Endothelial cell of umbilical vein (primary cell): ENCODE measurements at regions not wholly inside any gene's neighbourhood (a gene's known extent, or its start where the extent isn't known, plus 50 kb on each side); places are given as distances from the start of the nearest gene placed in this dataset.

Experiments used
- BruUV-seq: library from RNA; stranded (reverse); fragments of 400-500 nt; replicated peaks from 2 replicates; lab custom pipeline; 2021; lab: Mats Ljungman, UMichigan
- CTCF ChIA-PET: fragments of 300-600, 350-600 bp; sonication (Branson Sonifier 250); formaldehyde crosslinking; loops from one replicate; lab custom pipeline; 2021; ENCODE audit warnings: antibody characterized with exemption, inconsistent platforms; lab: Charles Lee
- POLR2A ChIA-PET: fragments of 300-600, 350-600 bp; sonication (Branson Sonifier 250); formaldehyde crosslinking; loops from one replicate; lab custom pipeline; 2021; ENCODE audit warnings: antibody characterized with exemption, inconsistent platforms; lab: Charles Lee
- DNase-seq: peaks from one replicate; pipeline ENCODE4 v3.0.0-alpha.2; 2011; ENCODE audit warnings: low read depth, low spot score
- FAIRE-seq: peaks from 2 replicates; lab custom pipeline; 2011; peaks lifted over from hg19 to GRCh38; lab: Jason Lieb, UNC
- H2AFZ ChIP-seq: 2 replicates; pipeline ENCODE4 v1.6.0; 2012; ENCODE audit warnings: low read depth, low read length, control low read depth, inconsistent platforms
- H3K27ac ChIP-seq: 2 replicates; pipeline ENCODE4 v1.5.1; 2011; ENCODE audit warnings: low read depth, mild to moderate bottlenecking, control low read depth, low read length, moderate library complexity; ENCODE audit not compliant: insufficient read depth
- H3K27me3 ChIP-seq, 2 experiments: 2 replicates each; pipeline versions ENCODE4 v1.6.0 to v1.6.1; 2011; ENCODE audit warnings: low read length in 2 of 2, mixed read lengths in 1 of 2; ENCODE audit not compliant: control insufficient read depth in 2 of 2, insufficient read depth in 2 of 2
- H3K36me3 ChIP-seq, 2 experiments: 2 replicates in 1 of 2; 3 replicates in 1 of 2; pipeline ENCODE4 v1.5.1; 2011; ENCODE audit warnings: low read length in 2 of 2, mild to moderate bottlenecking in 1 of 2, moderate library complexity in 1 of 2; ENCODE audit not compliant: control insufficient read depth in 2 of 2, insufficient read depth in 2 of 2; ENCODE audit errors: extremely low read depth in 1 of 2
- H3K4me1 ChIP-seq: 3 replicates; pipeline ENCODE4 v1.5.1; 2011; ENCODE audit warnings: mild to moderate bottlenecking, low read length; ENCODE audit not compliant: control insufficient read depth, insufficient read depth; ENCODE audit errors: extremely low read depth
- H3K4me2 ChIP-seq: 2 replicates; pipeline ENCODE4 v1.6.1; 2011; ENCODE audit warnings: low read length, control low read depth, mixed read lengths; ENCODE audit not compliant: insufficient read depth
- H3K4me3 ChIP-seq, 3 experiments: fragments of 200-600 bp in 1 of 3; sonication (generic), shearing (Covaris generic) in 1 of 3; replicated peaks in 1 of 3; 2 replicates each; pipeline ENCODE4 v1.5.1; 2011 to 2016; ENCODE audit warnings: control low read depth in 3 of 3, low read length in 3 of 3, mild to moderate bottlenecking in 2 of 3, inconsistent platforms in 1 of 3, low read depth in 1 of 3, moderate library complexity in 1 of 3; ENCODE audit not compliant: insufficient read depth in 1 of 3
- H3K79me2 ChIP-seq: 2 replicates; pipeline ENCODE4 v1.6.0; 2012; ENCODE audit warnings: low read length, inconsistent platforms; ENCODE audit not compliant: control insufficient read depth, insufficient read depth
- H3K9ac ChIP-seq: replicated peaks from 2 replicates; pipeline ENCODE3; 2011; ENCODE audit warnings: low read length, control low read depth; ENCODE audit not compliant: insufficient read depth; ENCODE audit errors: extremely low read depth
- H3K9me1 ChIP-seq: replicated peaks from 3 replicates; pipeline ENCODE4 v1.6.0; 2011; ENCODE audit warnings: mild to moderate bottlenecking, low read length; ENCODE audit not compliant: control insufficient read depth, insufficient read depth; ENCODE audit errors: extremely low read depth
- H3K9me3 ChIP-seq: replicated peaks from 2 replicates; pipeline ENCODE4 v1.5.1; 2012; ENCODE audit warnings: low read length, inconsistent platforms; ENCODE audit not compliant: control insufficient read depth, insufficient read depth
- H4K20me1 ChIP-seq: replicated peaks from 2 replicates; pipeline ENCODE3; 2011; ENCODE audit warnings: mild to moderate bottlenecking, low read length; ENCODE audit not compliant: control insufficient read depth, insufficient read depth; ENCODE audit errors: extremely low read depth
- CTCF ChIP-seq, 2 donors: IDR thresholded peaks; 1 replicate in 1 of 2; 2 replicates in 1 of 2; pipeline ENCODE4 v1.5.1; 2011; ENCODE audit warnings: low read length in 2 of 2, mild to moderate bottlenecking in 2 of 2, moderate library complexity in 2 of 2, control low read depth in 1 of 2, inconsistent platforms in 1 of 2, low read depth in 1 of 2; ENCODE audit not compliant: insufficient read depth in 1 of 2; ENCODE audit errors: extremely low read depth in 1 of 2
- EZH2 ChIP-seq: IDR thresholded peaks from 2 replicates; pipeline ENCODE4 v1.6.1; 2012; ENCODE audit warnings: borderline replicate concordance, low read depth, mild to moderate bottlenecking, moderate library complexity, low read length, inconsistent platforms; ENCODE audit not compliant: severe bottlenecking
- FOS ChIP-seq: IDR thresholded peaks from 2 replicates; pipeline ENCODE4 v1.6.1; 2011; ENCODE audit warnings: mild to moderate bottlenecking, low read length, moderate library complexity, borderline replicate concordance; ENCODE audit not compliant: insufficient read depth
- GATA2 ChIP-seq: IDR thresholded peaks from 2 replicates; pipeline ENCODE4 v1.7.0; 2011; ENCODE audit warnings: low read depth, mild to moderate bottlenecking, moderate library complexity, mixed read lengths, low read length; ENCODE audit not compliant: insufficient read length, insufficient read depth
- JUN ChIP-seq: IDR thresholded peaks from 2 replicates; pipeline ENCODE4 v1.6.1; 2011; ENCODE audit warnings: borderline replicate concordance, low read depth; ENCODE audit not compliant: insufficient read length, insufficient read depth
- MYC ChIP-seq: IDR thresholded peaks from one replicate; pipeline ENCODE4 v1.6.1; 2011; ENCODE audit warnings: mild to moderate bottlenecking, low read depth, low read length
- POLR2A ChIP-seq: IDR thresholded peaks from 2 replicates; pipeline ENCODE4 v1.6.1; 2012; ENCODE audit warnings: low read depth, mild to moderate bottlenecking, control low read depth, low read length
- POLR2AphosphoS5 ChIP-seq: IDR thresholded peaks from 2 replicates; pipeline ENCODE4 v1.6.1; 2012; ENCODE audit warnings: low read depth, mild to moderate bottlenecking, control low read depth, low read length, moderate library complexity; ENCODE audit not compliant: insufficient read depth
- dilution Hi-C: fragments of 300-500 bp; cut with MboI; formaldehyde crosslinking; loops from one replicate; pipeline ENCODE4 v1.15.0; 2019; ENCODE audit warnings: low sequenced_read_pairs; ENCODE audit not compliant: extremely low pct_ligation_motif_present
- intact Hi-C: fragments of 100-400 bp; cut with micrococcal nuclease; formaldehyde crosslinking; loops from one replicate; pipeline ENCODE4 v1.10.0; 2022
- TF ChIP-seq, protein P1 (sequence below): IDR thresholded peaks from 2 replicates; pipeline ENCODE4 v1.6.1; 2011; ENCODE audit not compliant: insufficient read depth, insufficient read length

DNA sequence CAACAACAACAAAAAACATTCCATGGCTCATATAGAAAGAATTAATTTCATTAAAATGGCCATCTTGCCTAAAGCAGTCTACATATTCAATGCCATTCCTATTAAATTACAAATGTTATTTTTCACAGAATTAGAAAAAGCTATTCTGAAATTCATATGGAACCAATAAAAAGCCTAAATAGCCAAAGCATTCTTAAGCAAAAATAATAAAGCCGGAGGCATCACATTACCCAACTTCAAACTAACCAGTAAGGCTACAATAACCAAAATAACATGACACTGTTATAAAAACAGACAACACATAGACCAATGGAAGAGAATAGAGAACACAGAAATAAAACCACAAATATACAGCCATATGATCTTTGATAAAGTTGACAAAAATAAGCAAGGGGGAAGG, 330.4 kb downstream of the KIF20B start:
- ChIA-PET CTCF (no interaction called here), POLR2A (no interaction called here)
- no peak overlapping the region for H3K9ac ChIP-seq
- TF ChIP-seq MYC, result no peak
- no peak for TF ChIP-seq JUN
- TF ChIP-seq, protein P1, sequence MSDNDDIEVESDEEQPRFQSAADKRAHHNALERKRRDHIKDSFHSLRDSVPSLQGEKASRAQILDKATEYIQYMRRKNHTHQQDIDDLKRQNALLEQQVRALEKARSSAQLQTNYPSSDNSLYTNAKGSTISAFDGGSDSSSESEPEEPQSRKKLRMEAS, result no peak
- TF ChIP-seq GATA2, result no peak
- no peak for TF ChIP-seq POLR2A
- no peak for TF ChIP-seq POLR2AphosphoS5
- no peak for TF ChIP-seq FOS
- TF ChIP-seq EZH2, result no peak
- TF ChIP-seq CTCF (IDR thresholded peaks at IDR 0.05; ENCODE audit: extremely low read depth in 1 of 2, insufficient read depth in 1 of 2, low read depth in 1 of 2, low read length in 2 of 2), result no peak
- dilution Hi-C loops (no loop called here), intact Hi-C loops (no loop called here)
- no peaks in the 10 kb centered on the region for H3K27me3 ChIP-seq
- no peak overlapping the region for H3K4me2 ChIP-seq
- no peaks in the 10 kb centered on the region for H3K79me2 ChIP-seq
- DNase-seq, result no peak
- H3K36me3 ChIP-seq, result no peaks in the 10 kb centered on the region
- no peak overlapping the region for H3K27ac ChIP-seq
- H3K4me1 ChIP-seq, result no peaks in the 10 kb centered on the region
- no peaks in the 10 kb centered on the region for H3K9me1 ChIP-seq
- H3K9me3 ChIP-seq, result no peaks in the 10 kb centered on the region
- no peak overlapping the region for H3K4me3 ChIP-seq
- no peak overlapping the region for H2AFZ ChIP-seq
- no peaks in the 10 kb centered on the region for H4K20me1 ChIP-seq
- no peak for FAIRE-seq
- BruUV-seq, result no TSS peak
